ENCODE measurements at regions not wholly inside any gene's neighbourhood (a gene's known extent, or its start where the extent isn't known, plus 50 kb on each side); places are given as distances from the start of the nearest gene placed in this dataset.

- Histone ChIP-seq H2AFZ (no peak overlapping the region), H3K4me3 (no peak overlapping the region), H3K4me1 (ENCODE audit: insufficient read depth) (no peaks in the 10 kb centered on the region), H3K36me3 (ENCODE audit: insufficient read depth) (no peaks in the 10 kb centered on the region), H3K27me3 (ENCODE audit: insufficient read depth) (no peaks in the 10 kb centered on the region), H4K20me1 (replicated peaks; ENCODE audit: insufficient read depth) (no peaks in the 10 kb centered on the region), H3K9me2 (ENCODE audit: insufficient read depth) (0 out of 2 replicates have a peak, but pooled peaks cover 5% of the 10 kb centered on the region), H3F3A (replicated peaks; ENCODE audit: low read depth) (no peaks in the 10 kb centered on the region), H3K27ac (ENCODE audit: low read depth) (no peak overlapping the region), H3K79me2 (replicated peaks; ENCODE audit: insufficient read depth) (no peaks in the 10 kb centered on the region), H3K4me2 (no peak overlapping the region)
- Mint-ChIP-seq H3K4me1 (peaks cover 8% of the 10 kb centered on the region), H3K4me3 (no peak overlapping the region), H3K9me3 (no peaks in the 10 kb centered on the region), H3K36me3 (ENCODE audit: low read depth) (no peaks in the 10 kb centered on the region), H3K27me3 (ENCODE audit: insufficient read depth, low read depth, poor library complexity) (no peaks in the 10 kb centered on the region), H3K27ac (no peak overlapping the region)
- ATAC-seq (no peak), DNase-seq (ENCODE audit: low spot score) (no peak)
- no peak for TF ChIP-seq EZH2 (IDR thresholded peaks at IDR 0.05; ENCODE audit: low read depth, unreplicated experiment)
- no peak for TF ChIP-seq REST (IDR thresholded peaks at IDR 0.05; ENCODE audit: unreplicated experiment)
- TF ChIP-seq ZNF331 (CRISPR knock-in tag; IDR thresholded peaks at IDR 0.05; ENCODE audit: low read depth): no peak
- TF ChIP-seq ZNF462 (CRISPR knock-in tag; IDR thresholded peaks at IDR 0.05): no peak
- TF ChIP-seq JUNB (IDR thresholded peaks at IDR 0.05; ENCODE audit: unreplicated experiment): no peak
- no peak for TF ChIP-seq ZNF114 (CRISPR knock-in tag; IDR thresholded peaks at IDR 0.05)
- TF ChIP-seq POLR2AphosphoS5 (IDR thresholded peaks at IDR 0.05; ENCODE audit: low read depth): no peak
- TF ChIP-seq CREB1 (CRISPR knock-in tag; IDR thresholded peaks at IDR 0.05; ENCODE audit: low read depth): no peak
- TF ChIP-seq CTCF (conservative IDR thresholded peaks at IDR 0.05; ENCODE audit: low read depth in 2 of 2): no peak
- TF ChIP-seq NANOG (IDR thresholded peaks at IDR 0.05; ENCODE audit: borderline replicate concordance): no peak
- TF ChIP-seq ETS1 (IDR thresholded peaks at IDR 0.05): no peak
- TF ChIP-seq STAT1 (IDR thresholded peaks at IDR 0.05; ENCODE audit: unreplicated experiment): no peak
- TF ChIP-seq EZH2phosphoT487 (IDR thresholded peaks at IDR 0.05; ENCODE audit: unreplicated experiment): no peak
Observed at GRCh38 chr3:106014518-106014917, 145.7 kb upstream of the CBLB start.

All from GM23338 (cell line).